ENCODE measurements at regions not wholly inside any gene's neighbourhood (a gene's known extent, or its start where the extent isn't known, plus 50 kb on each side); places are given as distances from the start of the nearest gene placed in this dataset.

DNA sequence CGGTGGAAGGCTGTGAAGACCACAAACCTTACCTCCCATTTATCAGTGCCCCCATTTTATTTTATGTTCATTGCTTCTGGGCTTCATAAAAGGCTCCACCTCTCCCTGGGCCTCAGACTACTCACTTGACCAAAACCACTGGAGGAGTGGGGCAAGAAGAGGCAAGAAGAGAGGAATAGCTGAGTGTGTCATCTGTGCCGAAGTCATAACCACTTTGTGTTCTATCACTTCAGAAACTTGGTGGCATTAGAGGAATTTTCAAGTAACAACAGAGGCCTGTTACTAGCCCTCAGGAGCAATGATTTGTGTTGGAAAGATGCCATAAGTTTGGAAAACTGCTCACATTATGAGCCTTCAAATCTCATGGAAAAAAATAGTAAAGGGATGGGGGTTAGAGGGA, 88.7 kb upstream of the PIK3R1 start:
- no peaks in the 10 kb centered on the region for H3K36me3 ChIP-seq (ENCODE audit: insufficient read depth, low read length)
- no peak overlapping the region for H3K4me2 ChIP-seq (ENCODE audit: low read depth, low read length, poor library complexity, severe bottlenecking)
- no peak overlapping the region for H3K4me3 ChIP-seq (ENCODE audit: low read length)
- DNase-seq, result no peak
- no peak overlapping the region for H3K27ac ChIP-seq (ENCODE audit: low read length)
- no peaks in the 10 kb centered on the region for H3K4me1 ChIP-seq (ENCODE audit: low read length)
- no peak overlapping the region for H3K9ac ChIP-seq (ENCODE audit: low read length)
- no peaks in the 10 kb centered on the region for H4K20me1 ChIP-seq (ENCODE audit: insufficient read depth, low read depth, low read length)
- no peak overlapping the region for H2AFZ ChIP-seq (ENCODE audit: low read length)
- H3K9me2 ChIP-seq (replicated peaks; ENCODE audit: insufficient read depth, low read length), result no peaks in the 10 kb centered on the region
- H3K79me2 ChIP-seq (ENCODE audit: low read length), result no peaks in the 10 kb centered on the region
- no peaks in the 10 kb centered on the region for H3K27me3 ChIP-seq (ENCODE audit: low read length)
- H3K9me3 ChIP-seq (ENCODE audit: low read length), result no peaks in the 10 kb centered on the region

- H3K36me3 ChIP-seq (ENCODE audit: insufficient read depth, low read length), result no peaks in the 10 kb centered on the region
- H3K4me2 ChIP-seq (ENCODE audit: low read depth, low read length, poor library complexity, severe bottlenecking), result no peak overlapping the region
- H3K9me3 ChIP-seq (ENCODE audit: low read length), result no peaks in the 10 kb centered on the region
- no peaks in the 10 kb centered on the region for H3K9me2 ChIP-seq (replicated peaks; ENCODE audit: insufficient read depth, low read length)
- no peak for DNase-seq
- H3K27ac ChIP-seq (ENCODE audit: low read length), result no peak overlapping the region
- no peak overlapping the region for H2AFZ ChIP-seq (ENCODE audit: low read length)
- no peaks in the 10 kb centered on the region for H3K4me1 ChIP-seq (ENCODE audit: low read length)
- H4K20me1 ChIP-seq (ENCODE audit: insufficient read depth, low read depth, low read length), result no peaks in the 10 kb centered on the region
- H3K9ac ChIP-seq (ENCODE audit: low read length), result no peak overlapping the region
- no peaks in the 10 kb centered on the region for H3K27me3 ChIP-seq (ENCODE audit: low read length)
- no peaks in the 10 kb centered on the region for H3K79me2 ChIP-seq (ENCODE audit: low read length)
- no peak overlapping the region for H3K4me3 ChIP-seq (ENCODE audit: low read length)
These were observed 92.9 kb upstream of the PIK3R1 start for GRCh38 chr5:68122439-68123328.

- no peak for DNase-seq
- H3K4me2 ChIP-seq (ENCODE audit: low read depth, low read length, poor library complexity, severe bottlenecking), result no peak overlapping the region
- no peaks in the 10 kb centered on the region for H3K36me3 ChIP-seq (ENCODE audit: insufficient read depth, low read length)
- no peaks in the 10 kb centered on the region for H4K20me1 ChIP-seq (ENCODE audit: insufficient read depth, low read depth, low read length)
- no peak overlapping the region for H3K9ac ChIP-seq (ENCODE audit: low read length)
- no peak overlapping the region for H2AFZ ChIP-seq (ENCODE audit: low read length)
- H3K4me1 ChIP-seq (ENCODE audit: low read length), result no peaks in the 10 kb centered on the region
- H3K79me2 ChIP-seq (ENCODE audit: low read length), result no peaks in the 10 kb centered on the region
- H3K9me3 ChIP-seq (ENCODE audit: low read length), result no peaks in the 10 kb centered on the region
- no peaks in the 10 kb centered on the region for H3K27me3 ChIP-seq (ENCODE audit: low read length)
- no peak overlapping the region for H3K4me3 ChIP-seq (ENCODE audit: low read length)
- H3K27ac ChIP-seq (ENCODE audit: low read length), result no peak overlapping the region
- no peaks in the 10 kb centered on the region for H3K9me2 ChIP-seq (replicated peaks; ENCODE audit: insufficient read depth, low read length)
These were observed 98.6 kb upstream of the PIK3R1 start for GRCh38 chr5:68116868-68117411.

DNA sequence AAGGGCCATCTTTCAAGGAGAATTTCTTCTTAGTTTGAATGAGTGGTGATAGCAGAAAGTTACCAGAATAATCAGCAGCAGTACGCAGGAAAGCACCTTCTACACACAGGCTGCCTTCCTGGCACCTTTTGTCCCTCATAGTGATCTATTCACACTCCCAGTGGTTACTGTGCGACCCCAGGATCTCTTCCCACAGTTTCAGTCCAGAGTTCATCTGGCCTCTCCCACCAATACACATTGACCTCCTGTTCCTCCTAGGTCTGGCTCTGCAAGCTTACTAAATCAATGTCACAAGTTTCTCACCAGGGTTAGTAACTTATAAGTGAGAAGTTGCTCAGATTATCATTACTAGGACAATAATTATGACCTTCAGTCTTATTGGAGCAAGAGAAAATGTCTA, 99.1 kb upstream of the PIK3R1 start:
- Histone ChIP-seq H2AFZ (ENCODE audit: low read length) (no peak overlapping the region), H3K4me1 (ENCODE audit: low read length) (no peaks in the 10 kb centered on the region), H3K27me3 (ENCODE audit: low read length) (no peaks in the 10 kb centered on the region), H4K20me1 (ENCODE audit: insufficient read depth, low read depth, low read length) (no peaks in the 10 kb centered on the region), H3K79me2 (ENCODE audit: low read length) (no peaks in the 10 kb centered on the region), H3K27ac (ENCODE audit: low read length) (no peak overlapping the region), H3K4me3 (ENCODE audit: low read length) (no peak overlapping the region), H3K9ac (ENCODE audit: low read length) (no peak overlapping the region), H3K4me2 (ENCODE audit: low read depth, low read length, poor library complexity, severe bottlenecking) (no peak overlapping the region), H3K36me3 (ENCODE audit: insufficient read depth, low read length) (no peaks in the 10 kb centered on the region), H3K9me2 (replicated peaks; ENCODE audit: insufficient read depth, low read length) (no peaks in the 10 kb centered on the region), H3K9me3 (ENCODE audit: low read length) (no peaks in the 10 kb centered on the region)
- DNase-seq, result no peak

GRCh38 chr5:68115584-68115983, 100.0 kb upstream of the PIK3R1 start:
- Histone ChIP-seq H3K4me2 (ENCODE audit: low read depth, low read length, poor library complexity, severe bottlenecking) (no peak overlapping the region), H2AFZ (ENCODE audit: low read length) (no peak overlapping the region), H3K36me3 (ENCODE audit: insufficient read depth, low read length) (no peaks in the 10 kb centered on the region)

DNA sequence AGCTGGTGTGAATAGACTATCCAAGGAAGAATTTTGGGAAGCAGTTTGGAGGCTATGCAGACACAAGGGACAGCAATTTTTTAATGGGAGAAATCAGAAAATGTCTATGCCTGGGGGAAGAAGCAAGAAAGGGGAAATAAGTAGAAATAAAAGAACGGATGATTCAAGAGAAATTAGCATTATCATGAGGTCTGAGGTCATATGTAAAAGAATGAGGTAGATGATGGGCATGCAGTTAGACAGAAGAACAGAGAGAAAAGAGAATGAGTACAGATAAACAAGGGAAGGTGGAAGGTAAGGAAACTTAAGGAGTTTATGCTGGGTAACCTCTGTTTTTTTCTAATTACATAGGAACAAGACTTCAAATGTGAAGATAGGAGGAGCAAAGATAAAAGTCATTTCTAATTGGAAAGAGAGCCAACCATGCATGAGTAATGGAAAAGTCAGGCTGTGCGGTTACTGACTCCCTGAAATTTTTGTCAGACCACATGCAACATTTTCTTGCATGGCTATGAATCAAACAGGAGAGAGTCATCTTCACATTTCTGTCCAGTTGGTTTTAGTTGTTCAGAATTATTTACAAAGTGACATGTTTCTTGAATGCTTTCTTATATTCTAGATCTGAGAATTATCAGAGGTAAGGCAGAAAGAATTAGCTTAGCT, 101.0 kb upstream of the PIK3R1 start:
- DNase-seq, result no peak
- no peaks in the 10 kb centered on the region for H3K79me2 ChIP-seq (ENCODE audit: low read length)
- H3K4me2 ChIP-seq (ENCODE audit: low read depth, low read length, poor library complexity, severe bottlenecking), result no peak overlapping the region
- no peaks in the 10 kb centered on the region for H3K9me2 ChIP-seq (replicated peaks; ENCODE audit: insufficient read depth, low read length)
- no peaks in the 10 kb centered on the region for H3K4me1 ChIP-seq (ENCODE audit: low read length)
- no peaks in the 10 kb centered on the region for H4K20me1 ChIP-seq (ENCODE audit: insufficient read depth, low read depth, low read length)
- H3K9me3 ChIP-seq (ENCODE audit: low read length), result no peaks in the 10 kb centered on the region
- H3K4me3 ChIP-seq (ENCODE audit: low read length), result no peak overlapping the region
- H3K9ac ChIP-seq (ENCODE audit: low read length), result no peak overlapping the region
- no peaks in the 10 kb centered on the region for H3K27me3 ChIP-seq (ENCODE audit: low read length)
- H3K27ac ChIP-seq (ENCODE audit: low read length), result no peak overlapping the region
- no peaks in the 10 kb centered on the region for H3K36me3 ChIP-seq (ENCODE audit: insufficient read depth, low read length)
- no peak overlapping the region for H2AFZ ChIP-seq (ENCODE audit: low read length)

More at GRCh38 chr5:68115584-68115983, 100.0 kb upstream of the PIK3R1 start:
- Histone ChIP-seq H3K27ac (ENCODE audit: low read length) (no peak overlapping the region), H3K9me3 (ENCODE audit: low read length) (no peaks in the 10 kb centered on the region), H3K4me1 (ENCODE audit: low read length) (no peaks in the 10 kb centered on the region), H3K9me2 (replicated peaks; ENCODE audit: insufficient read depth, low read length) (no peaks in the 10 kb centered on the region), H3K4me3 (ENCODE audit: low read length) (no peak overlapping the region), H4K20me1 (ENCODE audit: insufficient read depth, low read depth, low read length) (no peaks in the 10 kb centered on the region), H3K27me3 (ENCODE audit: low read length) (no peaks in the 10 kb centered on the region), H3K79me2 (ENCODE audit: low read length) (no peaks in the 10 kb centered on the region), H3K9ac (ENCODE audit: low read length) (no peak overlapping the region)
- no peak for DNase-seq

GRCh38 chr5:68112658-68113057, 102.9 kb upstream of the PIK3R1 start:
- Histone ChIP-seq H3K36me3 (ENCODE audit: insufficient read depth, low read length) (no peaks in the 10 kb centered on the region), H2AFZ (ENCODE audit: low read length) (no peak overlapping the region), H3K9me2 (replicated peaks; ENCODE audit: insufficient read depth, low read length) (no peaks in the 10 kb centered on the region), H3K4me1 (ENCODE audit: low read length) (no peaks in the 10 kb centered on the region), H3K4me3 (ENCODE audit: low read length) (no peak overlapping the region), H3K27ac (ENCODE audit: low read length) (no peak overlapping the region), H4K20me1 (ENCODE audit: insufficient read depth, low read depth, low read length) (no peaks in the 10 kb centered on the region), H3K9ac (ENCODE audit: low read length) (no peak overlapping the region), H3K79me2 (ENCODE audit: low read length) (no peaks in the 10 kb centered on the region), H3K9me3 (ENCODE audit: low read length) (no peaks in the 10 kb centered on the region), H3K4me2 (ENCODE audit: low read depth, low read length, poor library complexity, severe bottlenecking) (no peak overlapping the region), H3K27me3 (ENCODE audit: low read length) (no peaks in the 10 kb centered on the region)
- DNase-seq, result no peak

DNA sequence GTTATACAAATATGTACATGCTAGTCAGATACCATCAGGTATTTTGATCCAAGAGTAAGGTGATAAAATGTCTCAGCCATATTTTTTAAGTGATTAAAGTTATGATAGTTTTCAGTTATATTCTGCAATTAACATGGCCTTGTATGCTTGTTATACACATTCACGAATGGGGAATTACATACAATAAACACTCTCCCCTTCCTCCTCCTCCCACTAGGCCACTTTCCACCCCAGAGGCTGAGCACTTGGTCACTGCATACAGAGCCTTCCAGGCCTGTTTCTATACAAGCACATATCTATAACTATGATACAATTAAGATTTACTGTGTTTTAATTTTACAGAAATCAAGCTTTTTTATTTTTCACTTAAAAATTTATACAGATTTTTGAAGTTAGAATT, 104.7 kb upstream of the PIK3R1 start:
- H3K9ac ChIP-seq (ENCODE audit: low read length), result no peak overlapping the region
- H3K36me3 ChIP-seq (ENCODE audit: insufficient read depth, low read length), result no peaks in the 10 kb centered on the region
- H3K9me2 ChIP-seq (replicated peaks; ENCODE audit: insufficient read depth, low read length), result no peaks in the 10 kb centered on the region
- DNase-seq, result no peak
- H3K4me1 ChIP-seq (ENCODE audit: low read length), result no peaks in the 10 kb centered on the region
- no peaks in the 10 kb centered on the region for H3K27me3 ChIP-seq (ENCODE audit: low read length)
- no peak overlapping the region for H2AFZ ChIP-seq (ENCODE audit: low read length)
- H3K79me2 ChIP-seq (ENCODE audit: low read length), result no peaks in the 10 kb centered on the region
- no peak overlapping the region for H3K4me3 ChIP-seq (ENCODE audit: low read length)
- H4K20me1 ChIP-seq (ENCODE audit: insufficient read depth, low read depth, low read length), result no peaks in the 10 kb centered on the region
- H3K4me2 ChIP-seq (ENCODE audit: low read depth, low read length, poor library complexity, severe bottlenecking), result no peak overlapping the region
- H3K27ac ChIP-seq (ENCODE audit: low read length), result no peak overlapping the region
- no peaks in the 10 kb centered on the region for H3K9me3 ChIP-seq (ENCODE audit: low read length)
